ENCODE measurements at regions not wholly inside any gene's neighbourhood (a gene's known extent, or its start where the extent isn't known, plus 50 kb on each side); places are given as distances from the start of the nearest gene placed in this dataset.

DNA sequence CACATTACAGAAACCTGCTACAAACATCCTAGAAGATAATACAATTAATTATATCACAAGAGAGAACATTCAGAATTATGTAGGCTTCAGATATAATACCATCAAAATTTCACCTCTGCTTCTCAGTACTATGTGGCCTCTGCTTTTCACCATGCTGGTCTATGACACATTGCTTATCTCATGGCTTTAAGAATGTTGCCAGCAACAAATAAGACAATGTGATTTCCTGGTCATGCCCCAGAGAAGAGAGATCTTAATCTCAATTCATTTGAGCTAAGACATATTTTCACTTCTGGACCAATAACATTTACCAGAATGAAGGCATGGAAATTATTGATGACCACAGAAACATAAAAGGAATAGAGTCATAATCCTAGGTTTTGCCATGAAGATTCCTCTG is 1233.4 kb upstream of the ADGRL3 start:
- TF ChIP-seq POLR2A (IDR thresholded peaks at IDR 0.05): no peak
- TF ChIP-seq, protein P1, sequence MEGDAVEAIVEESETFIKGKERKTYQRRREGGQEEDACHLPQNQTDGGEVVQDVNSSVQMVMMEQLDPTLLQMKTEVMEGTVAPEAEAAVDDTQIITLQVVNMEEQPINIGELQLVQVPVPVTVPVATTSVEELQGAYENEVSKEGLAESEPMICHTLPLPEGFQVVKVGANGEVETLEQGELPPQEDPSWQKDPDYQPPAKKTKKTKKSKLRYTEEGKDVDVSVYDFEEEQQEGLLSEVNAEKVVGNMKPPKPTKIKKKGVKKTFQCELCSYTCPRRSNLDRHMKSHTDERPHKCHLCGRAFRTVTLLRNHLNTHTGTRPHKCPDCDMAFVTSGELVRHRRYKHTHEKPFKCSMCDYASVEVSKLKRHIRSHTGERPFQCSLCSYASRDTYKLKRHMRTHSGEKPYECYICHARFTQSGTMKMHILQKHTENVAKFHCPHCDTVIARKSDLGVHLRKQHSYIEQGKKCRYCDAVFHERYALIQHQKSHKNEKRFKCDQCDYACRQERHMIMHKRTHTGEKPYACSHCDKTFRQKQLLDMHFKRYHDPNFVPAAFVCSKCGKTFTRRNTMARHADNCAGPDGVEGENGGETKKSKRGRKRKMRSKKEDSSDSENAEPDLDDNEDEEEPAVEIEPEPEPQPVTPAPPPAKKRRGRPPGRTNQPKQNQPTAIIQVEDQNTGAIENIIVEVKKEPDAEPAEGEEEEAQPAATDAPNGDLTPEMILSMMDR (IDR thresholded peaks at IDR 0.05): no peak

Measured in Peyer's patch (tissue), 4 donors.